Kidney epithelial cell (primary cell): ENCODE measurements at regions not wholly inside any gene's neighbourhood (a gene's known extent, or its start where the extent isn't known, plus 50 kb on each side); places are given as distances from the start of the nearest gene placed in this dataset.

Experiments used
- DNase-seq: peaks from one replicate; pipeline ENCODE4 v3.0.0-alpha.2; 2010; ENCODE audit warnings: low read depth
- H3K27me3 ChIP-seq: 2 replicates; pipeline ENCODE4 v1.6.0; 2011; ENCODE audit warnings: low read length; ENCODE audit not compliant: control insufficient read depth, insufficient read depth
- H3K36me3 ChIP-seq: 2 replicates; pipeline ENCODE4 v1.5.1; 2011; ENCODE audit warnings: low read length; ENCODE audit not compliant: control insufficient read depth, insufficient read depth
- H3K4me3 ChIP-seq: 2 replicates; pipeline ENCODE4 v1.5.1; 2011; ENCODE audit warnings: low read depth, mild to moderate bottlenecking, control low read depth, low read length
- TF ChIP-seq, protein P1 (sequence below): IDR thresholded peaks from 2 replicates; pipeline ENCODE4 v1.5.1; 2011; ENCODE audit warnings: mild to moderate bottlenecking, moderate library complexity, low read length, control low read depth, inconsistent platforms; ENCODE audit not compliant: insufficient read depth, poor library complexity, severe bottlenecking

DNA sequence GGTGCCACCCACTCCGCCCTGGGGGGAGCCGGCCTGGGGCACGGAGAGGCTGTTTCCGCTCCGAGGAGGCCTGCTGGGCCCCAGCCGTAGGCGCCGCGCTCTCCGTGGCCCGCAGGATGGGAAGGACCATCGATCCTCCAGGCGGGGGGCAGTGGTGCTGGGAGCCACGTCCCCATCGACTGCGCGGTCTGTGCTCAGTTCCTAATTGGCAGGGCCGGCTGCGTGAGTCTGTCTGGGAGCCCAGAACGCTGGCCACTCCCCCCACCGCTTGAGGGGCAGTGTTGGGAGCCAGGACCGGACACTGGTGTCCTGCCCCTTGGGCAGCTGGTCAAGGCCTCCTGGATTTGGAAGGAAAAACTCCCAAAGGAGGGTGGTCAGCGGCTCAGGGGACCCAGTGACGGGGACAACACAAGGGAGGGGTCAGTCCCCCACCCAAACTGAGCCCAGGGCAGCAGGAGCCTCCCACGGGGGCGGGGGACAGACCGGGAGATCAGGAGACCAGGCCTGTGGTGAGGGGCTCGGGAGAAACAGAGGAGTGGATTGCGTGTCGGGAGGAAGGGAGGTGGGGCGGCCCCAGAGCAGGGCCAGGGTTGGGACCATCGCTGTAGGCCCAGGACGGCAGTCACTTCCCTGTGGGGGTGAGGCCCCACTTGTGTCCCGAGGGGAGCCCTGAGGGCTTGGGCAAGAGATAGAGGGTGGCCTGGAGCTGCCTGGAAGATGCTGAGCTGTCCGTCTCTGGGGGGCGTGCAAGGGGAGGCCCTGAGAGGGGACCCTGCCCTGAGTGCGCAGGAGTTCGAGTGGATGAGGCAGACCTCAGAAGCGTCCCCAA is 89.0 kb downstream of the UNCX start:
- TF ChIP-seq, protein P1, sequence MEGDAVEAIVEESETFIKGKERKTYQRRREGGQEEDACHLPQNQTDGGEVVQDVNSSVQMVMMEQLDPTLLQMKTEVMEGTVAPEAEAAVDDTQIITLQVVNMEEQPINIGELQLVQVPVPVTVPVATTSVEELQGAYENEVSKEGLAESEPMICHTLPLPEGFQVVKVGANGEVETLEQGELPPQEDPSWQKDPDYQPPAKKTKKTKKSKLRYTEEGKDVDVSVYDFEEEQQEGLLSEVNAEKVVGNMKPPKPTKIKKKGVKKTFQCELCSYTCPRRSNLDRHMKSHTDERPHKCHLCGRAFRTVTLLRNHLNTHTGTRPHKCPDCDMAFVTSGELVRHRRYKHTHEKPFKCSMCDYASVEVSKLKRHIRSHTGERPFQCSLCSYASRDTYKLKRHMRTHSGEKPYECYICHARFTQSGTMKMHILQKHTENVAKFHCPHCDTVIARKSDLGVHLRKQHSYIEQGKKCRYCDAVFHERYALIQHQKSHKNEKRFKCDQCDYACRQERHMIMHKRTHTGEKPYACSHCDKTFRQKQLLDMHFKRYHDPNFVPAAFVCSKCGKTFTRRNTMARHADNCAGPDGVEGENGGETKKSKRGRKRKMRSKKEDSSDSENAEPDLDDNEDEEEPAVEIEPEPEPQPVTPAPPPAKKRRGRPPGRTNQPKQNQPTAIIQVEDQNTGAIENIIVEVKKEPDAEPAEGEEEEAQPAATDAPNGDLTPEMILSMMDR = no peak
- H3K36me3 ChIP-seq = no peaks in the 10 kb centered on the region

DNA sequence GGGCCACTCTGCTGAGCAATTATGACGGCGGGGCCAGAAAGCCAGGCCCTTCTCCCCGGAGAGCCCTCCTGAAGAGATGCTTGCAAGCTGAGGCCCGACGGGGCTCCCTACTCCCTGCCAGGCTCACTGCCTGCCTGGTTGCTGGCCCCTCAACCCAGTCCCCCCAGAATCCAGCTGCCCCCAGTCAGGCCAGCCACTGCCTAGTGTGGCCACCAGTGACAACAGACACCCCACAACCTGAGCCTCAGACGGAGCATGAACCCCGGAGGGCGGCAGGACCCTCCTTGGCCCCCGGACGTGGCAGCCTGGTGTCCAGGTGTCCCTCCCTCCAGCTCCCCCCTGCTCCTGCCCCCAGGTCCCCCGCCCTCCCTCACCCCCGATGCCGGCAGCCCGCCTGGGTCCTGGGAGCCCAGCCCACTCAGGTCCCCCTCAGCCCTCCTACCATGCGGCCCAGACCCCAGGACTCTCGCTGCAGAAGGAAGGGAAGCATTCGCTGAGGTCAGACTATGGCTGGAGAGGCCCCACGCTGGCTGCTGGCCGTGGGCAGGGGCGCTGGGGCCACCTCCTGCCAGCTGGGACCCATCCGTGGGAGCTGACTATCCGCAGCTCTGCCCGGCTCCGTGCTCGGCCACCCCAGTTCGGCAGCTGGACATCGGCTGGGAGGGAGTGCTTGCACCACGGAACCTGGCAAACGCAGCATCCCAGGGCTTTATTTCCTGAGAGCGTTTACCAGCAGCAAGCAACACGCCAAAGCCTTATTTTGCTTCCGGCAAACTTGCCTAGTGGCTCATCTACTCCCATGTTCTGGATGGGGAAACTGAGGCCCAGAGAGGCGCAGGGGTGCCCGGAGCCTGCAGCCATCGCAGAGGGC is 89.8 kb downstream of the UNCX start:
- Histone ChIP-seq H3K27me3 (peaks cover 43% of the 10 kb centered on the region), H3K36me3 (no peaks in the 10 kb centered on the region), H3K4me3 (no peak overlapping the region)
- no peak for DNase-seq
- TF ChIP-seq, protein P1 = no peak

More for the DNA sequence above, 89.0 kb downstream of the UNCX start:
- Histone ChIP-seq H3K27me3 (peaks cover 43% of the 10 kb centered on the region), H3K4me3 (no peak overlapping the region)
- no peak for DNase-seq

DNA sequence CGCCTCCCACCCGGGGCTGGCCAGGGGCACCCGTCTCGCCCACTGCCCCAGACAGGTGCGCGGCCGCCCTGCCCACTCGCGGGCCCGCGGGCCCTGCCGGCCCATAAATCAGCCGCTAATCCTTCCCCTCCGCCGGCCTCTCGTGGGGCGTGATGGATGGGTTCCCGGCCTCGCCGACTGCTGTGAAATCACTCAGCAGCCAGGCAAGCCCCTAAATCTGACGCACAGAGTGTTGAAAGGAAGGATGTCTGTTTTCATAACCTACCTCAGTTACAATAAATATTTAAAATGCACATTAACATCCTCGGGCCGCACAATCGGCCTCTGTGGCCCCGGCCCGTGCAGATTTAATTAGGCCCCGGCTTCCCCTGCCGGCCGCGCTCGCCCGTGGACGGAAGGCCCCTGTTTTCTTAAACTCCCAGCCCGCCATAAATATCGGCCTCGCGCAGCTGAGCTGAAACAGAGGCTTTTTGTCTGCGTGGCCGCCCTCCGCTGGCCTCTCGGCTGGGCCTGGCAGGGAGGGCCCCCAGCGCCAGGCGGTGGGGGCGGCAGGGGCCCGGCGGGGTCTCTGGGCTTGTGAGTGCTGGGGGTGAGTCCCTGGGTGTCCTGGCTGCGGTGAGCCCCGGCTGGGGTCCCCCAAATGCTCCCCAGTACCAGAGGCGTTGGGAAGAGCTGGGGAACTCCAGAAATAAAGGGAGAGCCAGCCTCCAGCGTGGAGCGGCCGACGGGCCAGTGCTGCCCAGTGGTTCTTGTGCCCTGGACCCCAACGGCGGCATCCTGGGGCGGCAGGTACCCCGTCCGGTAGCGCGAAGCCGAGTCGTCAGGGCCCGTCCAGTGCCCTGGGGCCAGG is 90.7 kb downstream of the UNCX start:
- H3K36me3 ChIP-seq = no peaks in the 10 kb centered on the region
- peaks cover 39% of the 10 kb centered on the region for H3K27me3 ChIP-seq
- no peak for DNase-seq
- H3K4me3 ChIP-seq = no peak overlapping the region
- TF ChIP-seq, protein P1 = no peak

DNA sequence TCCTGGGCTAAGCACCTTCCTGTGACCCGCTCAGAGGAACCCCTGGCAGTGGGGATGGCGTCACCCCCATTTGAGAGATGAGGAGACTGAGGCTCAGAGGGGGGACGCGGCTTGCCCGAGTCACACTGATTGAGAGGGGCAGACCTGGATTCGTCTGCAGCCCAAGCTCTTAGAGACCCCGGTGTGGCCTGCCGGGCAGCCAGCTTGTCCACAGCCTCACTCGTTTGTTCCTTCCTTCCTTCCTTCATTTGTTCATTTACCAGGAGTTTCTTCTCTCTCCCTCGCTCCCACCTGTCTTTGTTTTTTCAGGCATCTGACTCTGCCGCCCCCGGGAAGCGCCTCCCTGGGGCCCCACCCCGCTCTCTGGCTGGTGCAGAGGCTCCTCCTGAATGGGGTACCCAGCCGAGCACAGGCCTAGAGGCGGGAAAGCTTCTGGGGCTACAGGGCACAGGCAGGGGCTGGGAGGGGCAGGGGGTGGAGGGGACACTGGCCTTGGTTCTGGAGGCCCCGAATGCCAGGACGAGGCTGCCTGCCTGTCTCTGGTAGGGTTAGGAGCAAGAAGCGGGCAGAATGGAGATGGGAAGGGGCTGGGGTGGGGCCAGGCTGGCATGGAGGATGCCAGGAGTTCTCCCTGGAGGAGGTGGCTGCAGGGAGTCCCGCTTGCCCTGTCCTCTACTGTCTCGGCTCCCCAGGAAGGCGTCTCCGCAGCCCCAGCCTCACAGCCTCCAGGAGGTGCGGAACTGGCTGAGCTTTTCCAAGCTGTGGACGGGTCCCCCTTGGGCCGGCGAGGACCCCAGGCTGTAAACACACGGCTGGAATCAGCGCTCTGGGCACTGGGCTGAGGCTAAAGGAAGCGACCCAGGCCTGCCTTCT is 91.6 kb downstream of the UNCX start:
- TF ChIP-seq, protein P1 = no peak
- Histone ChIP-seq H3K27me3 (peaks cover 39% of the 10 kb centered on the region), H3K36me3 (no peaks in the 10 kb centered on the region), H3K4me3 (no peak overlapping the region)
- DNase-seq = no peak

DNA sequence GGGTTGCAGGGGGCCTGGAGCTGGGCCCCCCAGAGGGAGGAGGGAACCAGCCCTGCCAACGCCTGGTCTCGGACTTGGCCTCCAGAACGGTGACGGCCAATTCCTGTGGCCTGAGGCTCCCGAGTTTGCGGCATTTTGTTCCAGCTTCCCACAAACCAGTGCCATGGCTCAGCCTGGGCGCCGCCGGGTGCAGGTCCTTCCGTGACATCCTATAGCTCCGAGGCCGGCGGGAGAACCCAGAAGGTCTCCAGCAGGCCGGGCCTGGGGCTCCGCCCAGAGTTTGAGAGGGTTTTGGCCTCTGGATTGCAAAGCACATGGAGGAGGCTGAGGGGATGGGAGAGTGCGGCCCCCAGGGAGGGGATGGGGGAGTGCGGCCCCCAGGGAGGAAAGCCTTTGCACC is 92.6 kb downstream of the UNCX start:
- peaks cover 49% of the 10 kb centered on the region for H3K27me3 ChIP-seq
- H3K4me3 ChIP-seq = no peak overlapping the region
- no peaks in the 10 kb centered on the region for H3K36me3 ChIP-seq
- TF ChIP-seq, protein P1 = no peak
- no peak for DNase-seq
